ENCODE measurements at regions not wholly inside any gene's neighbourhood (a gene's known extent, or its start where the extent isn't known, plus 50 kb on each side); places are given as distances from the start of the nearest gene placed in this dataset.

GRCh38 chr10:105383978-105384377 lies 742.9 kb downstream of the SORCS3 start:
- no peak overlapping the region for H3K4me3 Mint-ChIP-seq
- no peaks in the 10 kb centered on the region for H3K27me3 Mint-ChIP-seq
- no peak for ATAC-seq (replicated peaks)
- peaks cover 12% of the 10 kb centered on the region for H3K9me3 Mint-ChIP-seq
- no peaks in the 10 kb centered on the region for H3K36me3 Mint-ChIP-seq (ENCODE audit: low read depth)
- H3K4me1 Mint-ChIP-seq = no peaks in the 10 kb centered on the region
- H3K27ac Mint-ChIP-seq = no peak overlapping the region

DNA sequence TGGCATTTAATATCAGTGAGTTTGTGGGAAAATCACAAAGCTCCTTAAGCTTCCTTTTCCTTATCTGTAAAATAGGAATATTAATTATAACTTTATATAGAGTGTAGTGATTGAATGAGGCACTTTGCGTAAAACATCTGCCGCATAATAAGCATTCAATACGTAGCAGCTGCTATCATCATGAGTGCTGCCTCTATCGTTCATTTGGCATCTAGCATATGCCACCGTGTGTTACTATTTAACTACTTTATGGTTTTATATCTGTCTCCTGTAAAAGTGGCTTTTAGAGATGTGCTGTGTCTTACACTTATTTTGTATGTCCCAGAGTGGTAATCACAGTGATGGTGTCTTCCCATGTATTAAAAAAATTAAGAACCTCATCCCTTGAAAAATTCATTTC lies 729.6 kb downstream of the SORCS3 start:
- peaks cover 11% of the 10 kb centered on the region for H3K9me3 Mint-ChIP-seq
- no peaks in the 10 kb centered on the region for H3K4me1 Mint-ChIP-seq
- no peaks in the 10 kb centered on the region for H3K27me3 Mint-ChIP-seq
- no peak overlapping the region for H3K4me3 Mint-ChIP-seq
- no peaks in the 10 kb centered on the region for H3K36me3 Mint-ChIP-seq (ENCODE audit: low read depth)
- H3K27ac Mint-ChIP-seq = no peak overlapping the region
- no peak for ATAC-seq (replicated peaks)

DNA sequence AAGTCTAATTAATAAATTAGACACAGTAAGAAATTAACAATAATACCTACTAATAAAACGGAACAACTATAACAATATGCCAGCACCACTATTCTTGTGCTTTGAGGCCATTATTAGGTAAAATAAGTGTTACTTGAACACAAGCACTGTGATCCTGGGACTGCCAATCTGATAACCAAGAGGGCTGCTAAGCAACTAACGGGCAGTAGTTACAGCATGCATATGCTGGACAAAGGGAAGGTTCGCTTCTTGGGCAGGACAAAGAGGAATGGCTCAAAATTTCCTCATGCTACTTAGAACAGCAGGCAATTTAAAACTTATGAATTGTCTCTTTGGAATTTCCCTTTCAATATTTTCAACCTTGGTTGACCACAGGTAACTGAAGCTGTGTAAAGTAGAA lies 718.6 kb downstream of the SORCS3 start:
- Mint-ChIP-seq H3K27ac (no peak overlapping the region), H3K27me3 (no peaks in the 10 kb centered on the region), H3K36me3 (ENCODE audit: low read depth) (no peaks in the 10 kb centered on the region), H3K9me3 (no peaks in the 10 kb centered on the region), H3K4me3 (no peak overlapping the region), H3K4me1 (no peaks in the 10 kb centered on the region)
- no peak for ATAC-seq (replicated peaks)

- H3K4me1 Mint-ChIP-seq = no peaks in the 10 kb centered on the region
- H3K36me3 Mint-ChIP-seq (ENCODE audit: low read depth) = no peaks in the 10 kb centered on the region
- no peak for ATAC-seq (replicated peaks)
- H3K27ac Mint-ChIP-seq = no peak overlapping the region
- H3K9me3 Mint-ChIP-seq = no peaks in the 10 kb centered on the region
- H3K4me3 Mint-ChIP-seq = no peak overlapping the region
- H3K27me3 Mint-ChIP-seq = no peaks in the 10 kb centered on the region
Observed at GRCh38 chr10:105358911-105359310, 717.8 kb downstream of the SORCS3 start.

DNA sequence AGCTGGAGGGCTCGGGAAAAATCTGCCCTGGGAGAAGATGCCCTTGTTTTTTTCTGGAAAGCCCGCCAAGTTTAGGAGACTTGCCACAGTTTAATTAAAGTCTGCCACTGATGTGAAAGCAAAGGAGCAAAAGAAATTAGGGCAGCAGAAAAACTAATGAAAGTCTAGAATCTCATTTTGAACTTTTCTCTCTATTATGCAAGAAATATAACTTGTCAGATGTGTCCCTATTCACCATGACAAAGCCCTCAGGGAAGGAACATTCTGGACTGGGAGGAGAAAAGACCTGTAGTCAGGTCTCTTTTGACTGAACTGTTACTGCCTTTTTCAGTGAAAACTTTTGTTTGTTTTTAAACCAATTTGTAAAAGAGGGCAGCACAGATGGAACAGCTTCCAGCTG lies 715.5 kb downstream of the SORCS3 start:
- Mint-ChIP-seq H3K27ac (no peak overlapping the region), H3K4me1 (no peaks in the 10 kb centered on the region), H3K9me3 (peaks cover 4% of the 10 kb centered on the region), H3K4me3 (no peak overlapping the region), H3K27me3 (no peaks in the 10 kb centered on the region), H3K36me3 (ENCODE audit: low read depth) (no peaks in the 10 kb centered on the region)
- no peak for ATAC-seq (replicated peaks)

GRCh38 chr10:105354010-105354409 lies 712.9 kb downstream of the SORCS3 start:
- H3K4me3 Mint-ChIP-seq = no peak overlapping the region
- no peak for ATAC-seq (replicated peaks)
- peaks cover 4% of the 10 kb centered on the region for H3K9me3 Mint-ChIP-seq
- H3K27me3 Mint-ChIP-seq = no peaks in the 10 kb centered on the region
- no peaks in the 10 kb centered on the region for H3K36me3 Mint-ChIP-seq (ENCODE audit: low read depth)
- H3K4me1 Mint-ChIP-seq = no peaks in the 10 kb centered on the region
- no peak overlapping the region for H3K27ac Mint-ChIP-seq

- peaks cover 4% of the 10 kb centered on the region for H3K9me3 Mint-ChIP-seq
- H3K4me3 Mint-ChIP-seq = no peak overlapping the region
- H3K36me3 Mint-ChIP-seq (ENCODE audit: low read depth) = no peaks in the 10 kb centered on the region
- no peak for ATAC-seq (replicated peaks)
- H3K4me1 Mint-ChIP-seq = no peaks in the 10 kb centered on the region
- H3K27me3 Mint-ChIP-seq = no peaks in the 10 kb centered on the region
- H3K27ac Mint-ChIP-seq = no peak overlapping the region
Observed at GRCh38 chr10:105352827-105353226, 711.7 kb downstream of the SORCS3 start.

- no peaks in the 10 kb centered on the region for H3K4me1 Mint-ChIP-seq
- H3K36me3 Mint-ChIP-seq (ENCODE audit: low read depth) = no peaks in the 10 kb centered on the region
- H3K27ac Mint-ChIP-seq = no peak overlapping the region
- peaks cover 4% of the 10 kb centered on the region for H3K9me3 Mint-ChIP-seq
- H3K27me3 Mint-ChIP-seq = no peaks in the 10 kb centered on the region
- no peak overlapping the region for H3K4me3 Mint-ChIP-seq
- ATAC-seq (replicated peaks) = no peak
Observed at GRCh38 chr10:105352281-105352680, 711.2 kb downstream of the SORCS3 start.

DNA sequence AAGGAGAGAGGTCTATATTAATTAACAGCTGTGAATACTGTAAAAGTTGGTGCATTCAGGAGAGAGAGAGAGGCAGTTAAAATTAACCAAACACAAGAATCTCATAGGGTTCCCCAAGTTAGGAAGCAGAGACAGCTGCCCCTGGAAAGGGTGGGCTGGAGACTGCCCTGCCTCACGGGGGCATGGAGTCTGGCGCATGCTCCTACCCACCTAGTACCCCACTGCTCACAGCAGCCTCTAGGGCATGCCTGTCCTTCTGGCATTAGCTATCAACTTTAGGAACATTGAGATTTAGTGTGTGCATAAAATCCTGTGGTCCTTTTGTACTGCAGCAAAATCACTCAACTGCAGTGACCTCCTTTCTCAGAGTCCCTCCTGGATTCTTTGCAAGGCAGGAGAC lies 710.1 kb downstream of the SORCS3 start:
- Mint-ChIP-seq H3K27ac (no peak overlapping the region), H3K4me3 (no peak overlapping the region), H3K27me3 (no peaks in the 10 kb centered on the region), H3K36me3 (ENCODE audit: low read depth) (no peaks in the 10 kb centered on the region), H3K9me3 (peaks cover 4% of the 10 kb centered on the region), H3K4me1 (no peaks in the 10 kb centered on the region)
- ATAC-seq (replicated peaks) = no peak

DNA sequence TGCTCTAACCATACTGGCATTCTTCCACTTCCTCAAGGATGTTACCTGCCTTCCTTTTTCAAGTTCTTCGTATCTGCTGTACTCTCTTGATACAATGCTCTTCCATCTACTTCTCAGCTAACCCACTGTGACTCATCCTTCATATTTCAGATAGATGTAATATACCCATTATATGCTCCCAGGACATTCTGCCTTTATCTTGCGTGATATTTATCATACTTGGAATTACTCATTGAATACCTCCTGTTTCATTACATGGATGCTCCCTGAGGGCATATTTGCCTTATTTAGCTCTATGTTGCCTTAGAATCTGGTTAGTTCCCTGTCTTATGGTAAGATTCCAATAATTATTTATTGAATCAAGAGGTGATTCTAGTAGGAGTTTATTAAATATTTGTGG lies 706.4 kb downstream of the SORCS3 start:
- H3K4me1 Mint-ChIP-seq = no peaks in the 10 kb centered on the region
- H3K9me3 Mint-ChIP-seq = no peaks in the 10 kb centered on the region
- H3K27ac Mint-ChIP-seq = no peak overlapping the region
- no peaks in the 10 kb centered on the region for H3K27me3 Mint-ChIP-seq
- H3K4me3 Mint-ChIP-seq = no peak overlapping the region
- ATAC-seq (replicated peaks) = no peak
- H3K36me3 Mint-ChIP-seq (ENCODE audit: low read depth) = no peaks in the 10 kb centered on the region

DNA sequence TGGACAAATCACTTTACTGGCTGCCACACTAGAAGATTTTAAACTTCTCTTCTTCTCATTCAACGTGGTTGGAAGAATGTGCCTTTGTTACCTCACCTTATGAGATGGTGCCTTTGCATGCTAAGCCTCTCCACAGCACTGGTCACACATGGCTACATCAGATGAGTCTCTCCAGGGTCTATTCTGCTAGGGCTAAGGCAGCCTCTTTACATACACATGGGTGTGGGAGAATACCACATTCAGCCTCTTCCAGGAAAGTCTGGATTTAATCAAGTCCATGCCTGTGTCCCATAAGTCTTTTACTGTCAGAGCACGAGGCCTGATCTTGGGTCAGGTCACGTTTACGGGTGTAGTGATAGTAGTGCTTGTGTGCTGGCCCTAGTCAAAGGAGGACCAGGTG lies 701.5 kb downstream of the SORCS3 start:
- H3K4me1 Mint-ChIP-seq = no peaks in the 10 kb centered on the region
- no peaks in the 10 kb centered on the region for H3K9me3 Mint-ChIP-seq
- no peak for ATAC-seq (replicated peaks)
- no peaks in the 10 kb centered on the region for H3K36me3 Mint-ChIP-seq (ENCODE audit: low read depth)
- H3K27ac Mint-ChIP-seq = no peak overlapping the region
- H3K27me3 Mint-ChIP-seq = no peaks in the 10 kb centered on the region
- no peak overlapping the region for H3K4me3 Mint-ChIP-seq

DNA sequence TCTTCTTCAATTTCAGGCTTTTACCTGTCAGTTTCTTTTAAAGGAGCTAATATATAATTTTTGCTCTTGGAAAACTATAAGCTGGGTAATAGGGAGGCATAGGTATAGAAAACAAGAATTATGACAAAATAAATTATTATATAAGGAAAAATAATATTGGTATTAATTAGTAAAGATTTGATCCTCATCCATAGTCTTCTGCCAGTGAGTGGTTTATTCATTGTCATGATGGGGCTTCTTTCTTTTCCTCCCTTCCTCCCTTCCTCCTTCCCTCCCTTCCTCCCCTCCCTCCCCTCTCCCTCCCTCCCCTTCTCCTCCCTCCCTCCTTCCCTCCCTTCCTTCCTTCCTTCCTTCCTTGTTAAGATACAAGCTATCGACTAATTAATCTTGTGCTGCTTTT lies 698.6 kb downstream of the SORCS3 start:
- no peak overlapping the region for H3K4me3 Mint-ChIP-seq
- H3K36me3 Mint-ChIP-seq (ENCODE audit: low read depth) = no peaks in the 10 kb centered on the region
- no peak overlapping the region for H3K27ac Mint-ChIP-seq
- no peaks in the 10 kb centered on the region for H3K27me3 Mint-ChIP-seq
- H3K4me1 Mint-ChIP-seq = no peaks in the 10 kb centered on the region
- no peaks in the 10 kb centered on the region for H3K9me3 Mint-ChIP-seq
- no peak for ATAC-seq (replicated peaks)

- Mint-ChIP-seq H3K27me3 (no peaks in the 10 kb centered on the region), H3K4me3 (no peak overlapping the region), H3K36me3 (ENCODE audit: low read depth) (no peaks in the 10 kb centered on the region), H3K9me3 (peaks cover 7% of the 10 kb centered on the region), H3K27ac (no peak overlapping the region), H3K4me1 (no peaks in the 10 kb centered on the region)
- ATAC-seq (replicated peaks) = no peak
Observed at GRCh38 chr10:105328503-105329133, 687.5 kb downstream of the SORCS3 start.
